OCI-M1 (cell line): ENCODE measurements at regions not wholly inside any gene's neighbourhood (a gene's known extent, or its start where the extent isn't known, plus 50 kb on each side); places are given as distances from the start of the nearest gene placed in this dataset.

ENCODE experiments used
- DNase-seq: peaks from one replicate; lab custom pipeline; 2025; lab: John Stamatoyannopoulos, UW

GRCh38 chr6:137779982-137780381 lies 87.1 kb upstream of the TNFAIP3 start:
- no peak for DNase-seq

GRCh38 chr6:137780447-137781034 lies 86.5 kb upstream of the TNFAIP3 start:
- no peak for DNase-seq

- DNase-seq = no peak
Measured at GRCh38 chr6:137781639-137782038, 85.4 kb upstream of the TNFAIP3 start.

GRCh38 chr6:137782166-137783039 lies 84.7 kb upstream of the TNFAIP3 start:
- no peak for DNase-seq

GRCh38 chr6:137783710-137784109 lies 83.3 kb upstream of the TNFAIP3 start:
- no peak for DNase-seq

GRCh38 chr6:137784583-137784982 lies 82.5 kb upstream of the TNFAIP3 start:
- DNase-seq = no peak

GRCh38 chr6:137787016-137787415 lies 80.0 kb upstream of the TNFAIP3 start:
- DNase-seq = no peak

- DNase-seq = peak; percentile 77
Measured at GRCh38 chr6:137788248-137788647, 78.8 kb upstream of the TNFAIP3 start.

GRCh38 chr6:137791281-137792159 lies 75.5 kb upstream of the TNFAIP3 start:
- DNase-seq = peak; percentile 75

- peak; percentile 73 for DNase-seq
Measured at GRCh38 chr6:137792160-137793033, 74.7 kb upstream of the TNFAIP3 start.

GRCh38 chr6:137793805-137794515 lies 73.1 kb upstream of the TNFAIP3 start:
- DNase-seq = no peak

- peak; percentile 89 for DNase-seq
Measured at GRCh38 chr6:137794516-137795201, 72.4 kb upstream of the TNFAIP3 start.

GRCh38 chr6:137795501-137795900 lies 71.6 kb upstream of the TNFAIP3 start:
- DNase-seq = no peak

- DNase-seq = no peak
Measured at GRCh38 chr6:137798261-137798660, 68.8 kb upstream of the TNFAIP3 start.

- DNase-seq = no peak
Measured at GRCh38 chr6:137798846-137799245, 68.2 kb upstream of the TNFAIP3 start.

GRCh38 chr6:137799950-137800568 lies 67.0 kb upstream of the TNFAIP3 start:
- DNase-seq = peak; percentile 92

- DNase-seq = no peak
Measured at GRCh38 chr6:137800762-137801161, 66.3 kb upstream of the TNFAIP3 start.

- DNase-seq = no peak
Measured at GRCh38 chr6:137801352-137802114, 65.5 kb upstream of the TNFAIP3 start.
